HL-60 (cell line): ENCODE measurements at regions not wholly inside any gene's neighbourhood (a gene's known extent, or its start where the extent isn't known, plus 50 kb on each side); places are given as distances from the start of the nearest gene placed in this dataset.

ENCODE experiments used
- DNase-seq, 2 experiments: peaks; one replicate each; pipeline ENCODE4 v3.0.0-alpha.2; 2010 to 2020; ENCODE audit warnings: low read depth in 1 of 2, low spot score in 1 of 2
- H3K27ac ChIP-seq: fragments of 250-450 bp; sonication (Bioruptor Pico); replicated peaks from 2 replicates; pipeline ENCODE4 v1.5.1; 2020; ENCODE audit warnings: mild to moderate bottlenecking, moderate library complexity
- H3K27me3 ChIP-seq: fragments of 250-450 bp; sonication (Bioruptor Pico); 2 replicates; pipeline ENCODE4 v1.5.1; 2021; ENCODE audit warnings: mild to moderate bottlenecking, moderate library complexity; ENCODE audit not compliant: insufficient read depth, poor library complexity, severe bottlenecking
- H3K4me3 ChIP-seq: replicated peaks from 2 replicates; pipeline ENCODE4 v1.5.1; 2011; ENCODE audit warnings: mild to moderate bottlenecking, control low read depth, low read length; ENCODE audit not compliant: insufficient read depth
- CTCF ChIP-seq: IDR thresholded peaks from one replicate; pipeline ENCODE4 v1.5.1; 2011; ENCODE audit warnings: low read length, control low read depth, inconsistent platforms; ENCODE audit not compliant: insufficient read depth
- GABPA ChIP-seq: IDR thresholded peaks from 2 replicates; pipeline ENCODE4 v1.6.1; 2012; ENCODE audit warnings: low read depth
- POLR2AphosphoS5 ChIP-seq: IDR thresholded peaks from 2 replicates; pipeline ENCODE4 v1.6.1; 2012; ENCODE audit warnings: low read depth
- SPI1 ChIP-seq: IDR thresholded peaks from 2 replicates; pipeline ENCODE4 v1.6.1; 2012; ENCODE audit warnings: low read depth, mild to moderate bottlenecking, borderline replicate concordance
- TF ChIP-seq, protein P1 (sequence below): IDR thresholded peaks from 2 replicates; pipeline ENCODE4 v1.6.1; 2012; ENCODE audit warnings: low read depth; ENCODE audit not compliant: insufficient replicate concordance

- Histone ChIP-seq H3K27ac (no peak overlapping the region), H3K4me3 (no peak overlapping the region), H3K27me3 (no peaks in the 10 kb centered on the region)
- TF ChIP-seq GABPA (no peak), SPI1 (no peak), POLR2AphosphoS5 (no peak), CTCF (no peak)
- TF ChIP-seq, protein P1, sequence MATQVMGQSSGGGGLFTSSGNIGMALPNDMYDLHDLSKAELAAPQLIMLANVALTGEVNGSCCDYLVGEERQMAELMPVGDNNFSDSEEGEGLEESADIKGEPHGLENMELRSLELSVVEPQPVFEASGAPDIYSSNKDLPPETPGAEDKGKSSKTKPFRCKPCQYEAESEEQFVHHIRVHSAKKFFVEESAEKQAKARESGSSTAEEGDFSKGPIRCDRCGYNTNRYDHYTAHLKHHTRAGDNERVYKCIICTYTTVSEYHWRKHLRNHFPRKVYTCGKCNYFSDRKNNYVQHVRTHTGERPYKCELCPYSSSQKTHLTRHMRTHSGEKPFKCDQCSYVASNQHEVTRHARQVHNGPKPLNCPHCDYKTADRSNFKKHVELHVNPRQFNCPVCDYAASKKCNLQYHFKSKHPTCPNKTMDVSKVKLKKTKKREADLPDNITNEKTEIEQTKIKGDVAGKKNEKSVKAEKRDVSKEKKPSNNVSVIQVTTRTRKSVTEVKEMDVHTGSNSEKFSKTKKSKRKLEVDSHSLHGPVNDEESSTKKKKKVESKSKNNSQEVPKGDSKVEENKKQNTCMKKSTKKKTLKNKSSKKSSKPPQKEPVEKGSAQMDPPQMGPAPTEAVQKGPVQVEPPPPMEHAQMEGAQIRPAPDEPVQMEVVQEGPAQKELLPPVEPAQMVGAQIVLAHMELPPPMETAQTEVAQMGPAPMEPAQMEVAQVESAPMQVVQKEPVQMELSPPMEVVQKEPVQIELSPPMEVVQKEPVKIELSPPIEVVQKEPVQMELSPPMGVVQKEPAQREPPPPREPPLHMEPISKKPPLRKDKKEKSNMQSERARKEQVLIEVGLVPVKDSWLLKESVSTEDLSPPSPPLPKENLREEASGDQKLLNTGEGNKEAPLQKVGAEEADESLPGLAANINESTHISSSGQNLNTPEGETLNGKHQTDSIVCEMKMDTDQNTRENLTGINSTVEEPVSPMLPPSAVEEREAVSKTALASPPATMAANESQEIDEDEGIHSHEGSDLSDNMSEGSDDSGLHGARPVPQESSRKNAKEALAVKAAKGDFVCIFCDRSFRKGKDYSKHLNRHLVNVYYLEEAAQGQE = no peak
- no peak for DNase-seq
These were observed 406.6 kb upstream of the PPP2R3A start for GRCh38 chr3:135558906-135559305.

- no peak overlapping the region for H3K27ac ChIP-seq
- no peak overlapping the region for H3K4me3 ChIP-seq
- no peaks in the 10 kb centered on the region for H3K27me3 ChIP-seq
- TF ChIP-seq, protein P1 = no peak
- TF ChIP-seq CTCF (no peak), GABPA (no peak), POLR2AphosphoS5 (no peak), SPI1 (no peak)
- no peak for DNase-seq
These were observed 405.7 kb upstream of the PPP2R3A start for GRCh38 chr3:135559802-135560201.

DNA sequence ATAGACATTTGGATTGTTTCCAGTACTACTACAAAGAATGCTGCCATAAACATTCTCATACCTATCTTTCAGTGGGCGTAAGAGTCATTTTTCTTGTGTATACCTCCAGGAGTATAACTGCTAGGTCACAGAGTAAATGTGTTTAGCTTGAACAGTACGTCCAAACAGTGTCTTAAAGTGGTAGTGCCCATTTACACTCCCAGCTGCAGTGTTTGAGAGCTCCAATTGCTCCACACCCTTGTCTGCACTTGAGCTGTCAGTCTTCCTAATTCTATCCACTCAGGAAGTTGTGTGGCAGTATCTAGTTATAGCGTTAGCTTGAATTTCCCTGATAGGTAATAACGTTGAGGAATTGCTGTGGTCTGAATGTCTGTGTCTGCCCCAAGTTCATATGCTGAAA lies 404.7 kb upstream of the PPP2R3A start:
- Histone ChIP-seq H3K27ac (no peak overlapping the region), H3K4me3 (no peak overlapping the region), H3K27me3 (no peaks in the 10 kb centered on the region)
- no peak for TF ChIP-seq POLR2AphosphoS5
- TF ChIP-seq, protein P1 = no peak
- no peak for TF ChIP-seq CTCF
- no peak for TF ChIP-seq SPI1
- TF ChIP-seq GABPA = no peak
- DNase-seq = no peak
